Body of pancreas (tissue), 4 donors: ENCODE measurements at regions not wholly inside any gene's neighbourhood (a gene's known extent, or its start where the extent isn't known, plus 50 kb on each side); places are given as distances from the start of the nearest gene placed in this dataset.
"Not testable (repeated sequence)": the region's sequence is repeated elsewhere in the genome, so short reads cannot be mapped to it uniquely, and the experiment has no call there.

ENCODE experiments used
- ATAC-seq: fragments of 150-250 bp; one replicate; pipeline ENCODE4 v1.9.1; 2016
- DNase-seq, 4 donors: peaks; one replicate each; pipeline ENCODE4 v3.0.0-alpha.2; 2019
- H3K27ac ChIP-seq, 4 donors: fragments of 200-600 bp; sonication (generic); 1 replicate in 3 of 4; 2 replicates in 1 of 4; pipeline versions ENCODE4 v1.5.1 to v1.6.1; 2016 to 2019; ENCODE audit warnings: mild to moderate bottlenecking in 1 of 4, mixed read lengths in 1 of 4, moderate library complexity in 1 of 4
- H3K27me3 ChIP-seq, 2 donors: fragments of 200-600 bp; sonication (generic); one replicate each; pipeline ENCODE4 v1.6.0; 2016; ENCODE audit warnings: mild to moderate bottlenecking in 1 of 2
- H3K36me3 ChIP-seq, 2 donors: fragments of 200-600 bp; sonication (generic); replicated peaks in 1 of 2; 2 replicates each; pipeline ENCODE4 v1.5.1; 2016; ENCODE audit warnings: low read depth in 2 of 2; ENCODE audit not compliant: insufficient read depth in 1 of 2
- H3K4me1 ChIP-seq: fragments of 200-600 bp; sonication (generic); one replicate; pipeline ENCODE4 v1.6.0; 2016
- H3K4me3 ChIP-seq, 2 donors: fragments of 200-600 bp; sonication (generic); 1 replicate in 1 of 2; 2 replicates in 1 of 2; pipeline ENCODE4 v1.5.1; 2016 to 2019
- H3K9me3 ChIP-seq, 3 donors: fragments of 200-600 bp; sonication (generic); 1 replicate in 2 of 3; 2 replicates in 1 of 3; pipeline ENCODE4 v1.5.1; 2016
- CTCF ChIP-seq, 7 experiments: fragments of 450-650 bp in 4 of 7; fragments of 200-600 bp in 3 of 7; sonication (generic) in 3 of 7; IDR thresholded peaks; one replicate each; pipeline ENCODE4 v1.5.1; 2016 to 2019; ENCODE audit warnings: antibody characterized with exemption in 7 of 7
- POLR2A ChIP-seq, 3 donors: fragments of 450-650 bp; IDR thresholded peaks; one replicate each; pipeline ENCODE4 v1.6.1; 2016; ENCODE audit warnings: antibody characterized with exemption in 3 of 3, mild to moderate bottlenecking in 2 of 3
- WGBS, 2 donors: methylation state at CpG; one replicate each; pipeline ENCODE4 v1.1.5; 2017; 5-methylcytosine and 5-hydroxymethylcytosine counted together
- intact Hi-C: fragments of 100-400 bp; cut with DNase I; formaldehyde crosslinking; loops from one replicate; pipeline ENCODE4 v1.15.1; 2023

GRCh38 chr16:62277942-62278341 lies 241.7 kb upstream of the CDH8 start:
- WGBS, 2 donors = 42 to 43% methylated on average over 2 of the region's 2 CpGs
- no peaks in the 10 kb centered on the region for H3K4me1 ChIP-seq
- H3K27ac ChIP-seq = no peak overlapping the region
- TF ChIP-seq POLR2A (IDR thresholded peaks at IDR 0.05) = no peak
- no peak for TF ChIP-seq CTCF (IDR thresholded peaks at IDR 0.05)
- DNase-seq (no peak), ATAC-seq (no peak)
- H3K9me3 ChIP-seq = no peaks in the 10 kb centered on the region
- intact Hi-C loops = no loop called here
- H3K36me3 ChIP-seq = no peaks in the 10 kb centered on the region
- no peaks in the 10 kb centered on the region for H3K27me3 ChIP-seq
- H3K4me3 ChIP-seq = no peak overlapping the region

GRCh38 chr16:62276637-62277036 lies 240.4 kb upstream of the CDH8 start:
- 52 to 56% methylated on average over 7 of the region's 7 CpGs for WGBS, 2 donors

GRCh38 chr16:62272035-62272434 lies 235.8 kb upstream of the CDH8 start:
- H3K4me3 ChIP-seq = no peak overlapping the region
- no peak for DNase-seq
- no peak for TF ChIP-seq CTCF (IDR thresholded peaks at IDR 0.05)
- no peak for TF ChIP-seq POLR2A (IDR thresholded peaks at IDR 0.05)
- H3K36me3 ChIP-seq = no peaks in the 10 kb centered on the region
- H3K27me3 ChIP-seq = no peaks in the 10 kb centered on the region
- intact Hi-C loops = no loop called here
- no peaks in the 10 kb centered on the region for H3K4me1 ChIP-seq
- 36 to 46% methylated on average over 1 of the region's 1 CpG for WGBS, 2 donors
- ATAC-seq = no peak
- H3K9me3 ChIP-seq = no peaks in the 10 kb centered on the region
- no peak overlapping the region for H3K27ac ChIP-seq

More at GRCh38 chr16:62276637-62277036, 240.4 kb upstream of the CDH8 start:
- no peaks in the 10 kb centered on the region for H3K4me1 ChIP-seq
- no peaks in the 10 kb centered on the region for H3K36me3 ChIP-seq
- ATAC-seq (no peak), DNase-seq (no peak)
- H3K9me3 ChIP-seq = no peaks in the 10 kb centered on the region
- H3K27ac ChIP-seq = no peak overlapping the region
- no peak overlapping the region for H3K4me3 ChIP-seq
- intact Hi-C loops = no loop called here
- no peaks in the 10 kb centered on the region for H3K27me3 ChIP-seq
- TF ChIP-seq POLR2A (IDR thresholded peaks at IDR 0.05) (no peak), CTCF (IDR thresholded peaks at IDR 0.05) (no peak)

- no peaks in the 10 kb centered on the region for H3K27me3 ChIP-seq
- H3K4me1 ChIP-seq = no peaks in the 10 kb centered on the region
- ATAC-seq = no peak
- WGBS, 2 donors = 91 to 92% methylated on average over 3 of the region's 3 CpGs
- intact Hi-C loops = no loop called here
- H3K4me3 ChIP-seq = no peak overlapping the region
- no peaks in the 10 kb centered on the region for H3K36me3 ChIP-seq
- DNase-seq = no peak
- no peaks in the 10 kb centered on the region for H3K9me3 ChIP-seq
- no peak overlapping the region for H3K27ac ChIP-seq
- TF ChIP-seq CTCF (IDR thresholded peaks at IDR 0.05) = no peak
- no peak for TF ChIP-seq POLR2A (IDR thresholded peaks at IDR 0.05)
Measured at GRCh38 chr16:62261760-62262159, 225.5 kb upstream of the CDH8 start.

GRCh38 chr16:62258931-62259435 lies 222.7 kb upstream of the CDH8 start:
- intact Hi-C loops, H3K36me3 ChIP-seq, H3K27me3 ChIP-seq, ATAC-seq, H3K4me1 ChIP-seq, DNase-seq, H3K27ac ChIP-seq, H3K9me3 ChIP-seq, H3K4me3 ChIP-seq: not testable (repeated sequence)
- WGBS, 2 donors = 61 to 75% methylated on average over 2 of the region's 2 CpGs
